ENCODE measurements at regions not wholly inside any gene's neighbourhood (a gene's known extent, or its start where the extent isn't known, plus 50 kb on each side); places are given as distances from the start of the nearest gene placed in this dataset.

- no peak for TF ChIP-seq POLR2A (IDR thresholded peaks at IDR 0.05)
- TF ChIP-seq EP300 (IDR thresholded peaks at IDR 0.05) = no peak
- TF ChIP-seq CTCF (IDR thresholded peaks at IDR 0.05) = no peak
These were observed 311.3 kb downstream of the C11orf87 start for GRCh38 chr11:109733245-109733644.
